Erythroblast (primary cell): ENCODE measurements at regions not wholly inside any gene's neighbourhood (a gene's known extent, or its start where the extent isn't known, plus 50 kb on each side); places are given as distances from the start of the nearest gene placed in this dataset.

Source experiments
- GATA1 ChIP-seq: IDR thresholded peaks from 2 replicates; pipeline ENCODE4 v1.6.1; 2011; ENCODE audit warnings: low read depth, mild to moderate bottlenecking, control low read depth, low read length, moderate library complexity
- POLR2A ChIP-seq: IDR thresholded peaks from 2 replicates; pipeline ENCODE4 v1.6.1; 2011; ENCODE audit warnings: mild to moderate bottlenecking, low read length

DNA sequence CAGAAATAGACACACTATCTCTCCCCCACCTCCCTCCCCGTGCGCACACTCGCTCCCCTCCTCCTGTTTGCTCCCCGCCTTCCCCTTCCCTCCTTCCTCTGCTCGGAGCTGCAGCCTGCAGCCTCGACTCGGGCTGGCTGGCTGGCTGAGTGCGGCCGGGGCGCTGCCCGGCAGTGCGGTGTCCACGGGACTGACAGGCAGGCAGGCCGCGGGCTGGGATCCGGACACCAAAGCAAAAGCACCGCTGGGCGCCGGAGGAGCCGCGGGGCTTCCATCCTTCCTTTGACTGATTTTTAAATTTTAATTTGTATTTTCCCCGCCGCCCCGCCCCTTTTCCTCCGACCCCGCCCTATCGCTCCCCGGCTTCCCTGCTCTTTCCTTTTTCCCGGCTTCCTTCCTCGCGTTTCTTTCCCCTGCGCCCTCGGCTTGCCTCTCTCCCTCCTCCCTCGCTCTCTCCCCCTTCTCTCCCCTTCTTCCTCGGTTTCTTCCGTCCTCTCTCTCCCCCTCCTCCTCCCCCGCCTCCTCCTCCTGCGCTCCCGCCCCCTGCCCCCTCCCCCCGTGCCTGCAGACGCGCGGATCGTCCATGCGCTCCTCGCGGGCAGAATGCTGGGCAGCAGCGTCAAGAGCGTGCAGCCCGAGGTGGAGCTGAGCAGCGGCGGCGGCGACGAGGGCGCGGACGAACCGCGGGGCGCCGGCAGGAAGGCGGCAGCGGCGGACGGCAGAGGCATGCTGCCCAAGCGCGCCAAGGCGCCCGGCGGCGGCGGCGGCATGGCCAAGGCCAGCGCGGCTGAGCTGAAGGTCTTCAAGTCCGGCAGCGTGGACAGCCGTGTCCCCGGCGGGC, 109.4 kb downstream of the NAV1 start:
- TF ChIP-seq POLR2A (no peak), GATA1 (no peak)
